GM10248 (cell line): ENCODE measurements at regions not wholly inside any gene's neighbourhood (a gene's known extent, or its start where the extent isn't known, plus 50 kb on each side); places are given as distances from the start of the nearest gene placed in this dataset.
"Not testable (repeated sequence)": the region's sequence is repeated elsewhere in the genome, so short reads cannot be mapped to it uniquely, and the experiment has no call there.

ENCODE experiments used
- CTCF ChIA-PET: fragments of 300-600 bp; sonication (Branson Sonifier 250); formaldehyde crosslinking; extraction: SDS; loops from one replicate; lab custom pipeline; 2021; ENCODE audit warnings: antibody characterized with exemption; lab: Yijun Ruan, JAX
- POLR2A ChIA-PET: fragments of 350-650 bp; sonication (Branson Sonifier 250); formaldehyde crosslinking; extraction: SDS; loops from one replicate; lab custom pipeline; 2020; ENCODE audit warnings: antibody characterized with exemption; lab: Yijun Ruan, JAX
- DNase-seq: peaks from one replicate; pipeline ENCODE4 v3.0.0; 2012; ENCODE audit errors: extremely low spot score
- TF ChIP-seq, protein P1 (sequence below): IDR thresholded peaks from 2 replicates; pipeline ENCODE4 v1.5.1; 2012; ENCODE audit warnings: mild to moderate bottlenecking, low read depth; ENCODE audit errors: extremely low read depth, missing control alignments, control extremely low read depth

DNA sequence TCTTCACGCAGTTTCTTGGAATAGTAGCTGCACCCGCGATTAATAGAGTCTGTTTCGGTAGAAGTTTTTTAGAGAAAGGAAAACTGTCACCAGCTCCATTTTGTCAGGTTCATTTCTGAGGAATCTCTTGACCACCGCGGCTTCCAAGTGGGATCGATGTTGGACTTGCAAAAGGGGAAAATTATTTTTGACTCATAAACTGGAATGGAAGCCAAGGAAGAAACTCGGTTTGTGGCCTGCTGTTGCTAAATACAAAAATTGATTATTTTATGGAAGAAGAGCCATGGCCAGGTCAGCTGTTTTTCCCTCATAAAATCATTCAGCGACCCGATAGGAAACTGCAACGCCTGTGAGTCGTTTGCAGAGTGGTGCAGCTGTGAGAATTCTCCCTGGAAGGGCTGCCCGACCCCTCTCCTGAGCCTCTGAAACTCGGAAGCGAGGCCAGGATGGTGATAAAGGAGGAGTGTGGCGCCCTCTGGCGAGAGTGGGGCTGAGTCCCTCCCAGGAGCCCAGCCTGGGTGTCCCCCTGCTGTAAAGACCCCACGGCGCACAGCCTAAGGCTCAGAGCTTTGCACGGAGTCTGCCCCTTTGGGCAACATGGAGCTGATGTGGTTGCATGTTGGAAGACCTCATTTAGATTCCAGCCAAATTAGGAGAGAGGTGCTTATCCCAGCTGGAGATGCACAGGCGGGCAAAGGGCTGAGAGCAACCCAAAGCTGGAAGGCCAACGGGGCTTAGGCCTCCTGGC, 83.6 kb upstream of the SLC25A33 start:
- TF ChIP-seq, protein P1, sequence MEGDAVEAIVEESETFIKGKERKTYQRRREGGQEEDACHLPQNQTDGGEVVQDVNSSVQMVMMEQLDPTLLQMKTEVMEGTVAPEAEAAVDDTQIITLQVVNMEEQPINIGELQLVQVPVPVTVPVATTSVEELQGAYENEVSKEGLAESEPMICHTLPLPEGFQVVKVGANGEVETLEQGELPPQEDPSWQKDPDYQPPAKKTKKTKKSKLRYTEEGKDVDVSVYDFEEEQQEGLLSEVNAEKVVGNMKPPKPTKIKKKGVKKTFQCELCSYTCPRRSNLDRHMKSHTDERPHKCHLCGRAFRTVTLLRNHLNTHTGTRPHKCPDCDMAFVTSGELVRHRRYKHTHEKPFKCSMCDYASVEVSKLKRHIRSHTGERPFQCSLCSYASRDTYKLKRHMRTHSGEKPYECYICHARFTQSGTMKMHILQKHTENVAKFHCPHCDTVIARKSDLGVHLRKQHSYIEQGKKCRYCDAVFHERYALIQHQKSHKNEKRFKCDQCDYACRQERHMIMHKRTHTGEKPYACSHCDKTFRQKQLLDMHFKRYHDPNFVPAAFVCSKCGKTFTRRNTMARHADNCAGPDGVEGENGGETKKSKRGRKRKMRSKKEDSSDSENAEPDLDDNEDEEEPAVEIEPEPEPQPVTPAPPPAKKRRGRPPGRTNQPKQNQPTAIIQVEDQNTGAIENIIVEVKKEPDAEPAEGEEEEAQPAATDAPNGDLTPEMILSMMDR, result peak; percentile 79
- POLR2A ChIA-PET, result no interaction called here
- DNase-seq, result peak; percentile 82
- CTCF ChIA-PET, result interaction anchor here (0.7 to 4.6 kb wide), 41 partner anchors 10 to 345 kb away, joined by 3 to 84 read pairs (median 4); partner anchors contain the start of genes H6PD and SPSB1

- POLR2A ChIA-PET, result no interaction called here
- CTCF ChIA-PET, result interaction anchor here (0.9 to 4.6 kb wide), 16 partner anchors 11 to 181 kb away, joined by 3 to 84 read pairs (median 8); partner anchors contain the start of gene SPSB1
- TF ChIP-seq, protein P1, result no peak
- DNase-seq, result no peak
Observed at GRCh38 chr1:9456833-9457232, 82.4 kb upstream of the SLC25A33 start.

- no peak for DNase-seq
- ChIA-PET POLR2A (interaction anchor here (0.6 kb wide), 1 partner anchor 41 kb away, joined by 3 read pairs; no protein-coding TSS in a partner anchor), CTCF (interaction anchor here (0.8 to 2.6 kb wide), 6 partner anchors 21 to 233 kb away, joined by 3 to 9 read pairs (median 4); no protein-coding TSS in a partner anchor)
- TF ChIP-seq, protein P1, result no peak
Observed at GRCh38 chr1:9459816-9460407, 79.4 kb upstream of the SLC25A33 start.

DNA sequence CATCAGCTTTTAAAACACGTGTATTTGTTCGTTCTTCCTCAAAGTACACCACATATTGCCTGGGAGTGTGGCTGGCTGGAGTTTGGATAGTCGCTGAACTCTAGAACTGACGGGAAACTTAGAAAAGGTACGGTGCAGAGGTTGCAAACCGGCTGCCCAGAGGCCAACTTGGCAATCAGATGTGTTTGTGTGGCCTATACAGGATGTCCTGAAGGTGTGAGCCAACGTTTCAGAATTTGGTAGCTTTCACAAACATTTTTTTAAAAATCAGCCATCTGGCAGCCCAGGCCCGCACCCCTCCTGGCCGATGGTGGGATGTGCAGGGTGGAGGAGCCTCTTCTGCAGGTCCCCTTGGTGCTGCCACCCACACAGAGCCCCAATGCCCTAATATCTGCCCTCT, 73.6 kb upstream of the SLC25A33 start:
- TF ChIP-seq, protein P1, result no peak
- CTCF ChIA-PET, result no interaction called here
- DNase-seq, result no peak
- POLR2A ChIA-PET, result no interaction called here

DNA sequence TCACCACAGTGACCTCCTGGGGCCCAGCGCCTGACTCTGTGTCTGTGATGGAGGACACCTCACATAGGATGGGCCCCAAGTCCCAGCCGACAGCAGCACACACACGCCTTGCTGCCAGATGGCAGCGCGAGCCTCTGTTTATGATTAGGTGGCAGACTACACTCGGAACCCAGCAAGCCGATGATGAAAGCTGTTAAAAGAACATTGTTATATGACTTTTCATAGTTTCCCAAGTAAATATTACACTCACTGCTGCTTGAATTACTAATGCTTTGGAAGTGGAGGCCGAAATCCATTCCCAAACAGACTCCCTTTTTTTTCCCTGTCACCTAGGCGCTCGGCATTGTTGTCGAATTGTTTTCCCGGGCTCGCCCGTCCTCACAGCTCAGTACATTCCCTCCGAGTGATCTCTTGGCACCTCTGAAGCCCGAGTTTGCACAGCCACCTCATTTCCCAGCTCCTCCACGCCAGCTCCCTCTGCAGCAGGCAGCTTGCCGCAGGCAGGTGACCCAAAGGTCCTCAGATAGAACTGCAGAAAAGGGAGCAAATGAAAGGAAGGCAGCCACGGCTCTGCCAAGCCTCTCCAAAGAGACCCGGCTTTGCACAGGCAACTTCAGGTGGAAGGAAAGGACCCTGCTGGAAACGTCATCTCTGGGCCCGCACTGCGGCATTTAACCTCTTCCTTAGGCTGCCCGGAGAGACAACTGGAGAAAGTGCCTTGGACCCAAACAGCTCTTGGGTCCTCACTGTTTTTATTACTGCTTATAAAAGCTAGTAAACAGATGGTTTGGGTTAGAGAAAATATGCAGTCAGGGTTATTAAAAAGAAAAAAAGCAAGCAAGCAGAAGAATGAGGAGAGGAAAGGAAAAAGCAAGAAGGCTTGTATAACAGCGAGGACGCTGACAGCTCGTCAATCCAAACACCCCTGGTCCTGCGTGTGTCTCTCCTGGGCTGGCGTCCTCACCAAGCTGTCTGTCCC, 72.2 kb upstream of the SLC25A33 start:
- no peak for DNase-seq
- ChIA-PET POLR2A (no interaction called here), CTCF (interaction anchor here (1.1 to 2.2 kb wide), 4 partner anchors 8 to 27 kb away, joined by 3 to 11 read pairs (median 7); no protein-coding TSS in a partner anchor)
- TF ChIP-seq, protein P1, result no peak

GRCh38 chr1:9469882-9470281, 69.4 kb upstream of the SLC25A33 start:
- POLR2A ChIA-PET, DNase-seq: not testable (repeated sequence)
- CTCF ChIA-PET, result interaction anchor here (1.5 kb wide), 1 partner anchor 24 kb away, joined by 3 read pairs; no protein-coding TSS in a partner anchor
